Erythroblast (primary cell): ENCODE measurements at regions not wholly inside any gene's neighbourhood (a gene's known extent, or its start where the extent isn't known, plus 50 kb on each side); places are given as distances from the start of the nearest gene placed in this dataset.

Experiments used
- GATA1 ChIP-seq: IDR thresholded peaks from 2 replicates; pipeline ENCODE4 v1.6.1; 2011; ENCODE audit warnings: low read depth, mild to moderate bottlenecking, control low read depth, low read length, moderate library complexity
- POLR2A ChIP-seq: IDR thresholded peaks from 2 replicates; pipeline ENCODE4 v1.6.1; 2011; ENCODE audit warnings: mild to moderate bottlenecking, low read length

GRCh38 chr2:226123300-226123699 is 676.3 kb downstream of the IRS1 start:
- no peak for TF ChIP-seq POLR2A
- no peak for TF ChIP-seq GATA1
